ENCODE measurements at regions not wholly inside any gene's neighbourhood (a gene's known extent, or its start where the extent isn't known, plus 50 kb on each side); places are given as distances from the start of the nearest gene placed in this dataset.

DNA sequence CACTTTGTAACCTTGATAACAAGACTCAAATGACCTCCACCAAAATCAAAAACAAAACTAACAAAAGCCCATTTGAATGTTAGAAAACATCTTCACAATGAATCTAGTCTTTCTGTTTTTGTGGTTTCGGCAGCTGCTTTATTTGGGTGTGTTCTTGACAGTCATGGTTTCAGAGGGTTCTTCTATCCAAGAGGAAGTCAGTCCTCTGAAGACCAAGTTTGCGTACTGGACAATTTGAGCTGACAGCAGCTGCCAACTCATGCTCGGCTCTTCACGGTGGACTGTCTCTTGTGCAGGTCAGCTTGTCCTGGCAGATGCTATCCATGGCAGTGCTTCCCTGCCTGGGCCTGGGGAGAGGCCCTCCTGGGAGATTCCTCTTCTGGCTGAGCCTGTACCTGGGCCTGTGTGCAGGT is 91.0 kb downstream of the TMEM17 start:
- TF ChIP-seq ZBTB7A (IDR thresholded peaks at IDR 0.05; ENCODE audit: low read depth) (no peak), FOXM1 (IDR thresholded peaks at IDR 0.05; ENCODE audit: borderline replicate concordance, low read depth) (no peak), NFIC (IDR thresholded peaks at IDR 0.05) (no peak), RAD21 (IDR thresholded peaks at IDR 0.05; ENCODE audit: low read depth) (no peak), YY1 (IDR thresholded peaks at IDR 0.05; ENCODE audit: low read depth) (no peak), EP300 (IDR thresholded peaks at IDR 0.05; ENCODE audit: borderline replicate concordance) (no peak), TEAD4 (IDR thresholded peaks at IDR 0.05) (no peak), CREB1 (IDR thresholded peaks at IDR 0.05; ENCODE audit: low read depth) (no peak), TAF1 (IDR thresholded peaks at IDR 0.05; ENCODE audit: low read depth) (no peak), EGR1 (IDR thresholded peaks at IDR 0.05) (no peak)
- TF ChIP-seq, protein P1, sequence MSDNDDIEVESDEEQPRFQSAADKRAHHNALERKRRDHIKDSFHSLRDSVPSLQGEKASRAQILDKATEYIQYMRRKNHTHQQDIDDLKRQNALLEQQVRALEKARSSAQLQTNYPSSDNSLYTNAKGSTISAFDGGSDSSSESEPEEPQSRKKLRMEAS (IDR thresholded peaks at IDR 0.05), result no peak
- TF ChIP-seq, protein P2, sequence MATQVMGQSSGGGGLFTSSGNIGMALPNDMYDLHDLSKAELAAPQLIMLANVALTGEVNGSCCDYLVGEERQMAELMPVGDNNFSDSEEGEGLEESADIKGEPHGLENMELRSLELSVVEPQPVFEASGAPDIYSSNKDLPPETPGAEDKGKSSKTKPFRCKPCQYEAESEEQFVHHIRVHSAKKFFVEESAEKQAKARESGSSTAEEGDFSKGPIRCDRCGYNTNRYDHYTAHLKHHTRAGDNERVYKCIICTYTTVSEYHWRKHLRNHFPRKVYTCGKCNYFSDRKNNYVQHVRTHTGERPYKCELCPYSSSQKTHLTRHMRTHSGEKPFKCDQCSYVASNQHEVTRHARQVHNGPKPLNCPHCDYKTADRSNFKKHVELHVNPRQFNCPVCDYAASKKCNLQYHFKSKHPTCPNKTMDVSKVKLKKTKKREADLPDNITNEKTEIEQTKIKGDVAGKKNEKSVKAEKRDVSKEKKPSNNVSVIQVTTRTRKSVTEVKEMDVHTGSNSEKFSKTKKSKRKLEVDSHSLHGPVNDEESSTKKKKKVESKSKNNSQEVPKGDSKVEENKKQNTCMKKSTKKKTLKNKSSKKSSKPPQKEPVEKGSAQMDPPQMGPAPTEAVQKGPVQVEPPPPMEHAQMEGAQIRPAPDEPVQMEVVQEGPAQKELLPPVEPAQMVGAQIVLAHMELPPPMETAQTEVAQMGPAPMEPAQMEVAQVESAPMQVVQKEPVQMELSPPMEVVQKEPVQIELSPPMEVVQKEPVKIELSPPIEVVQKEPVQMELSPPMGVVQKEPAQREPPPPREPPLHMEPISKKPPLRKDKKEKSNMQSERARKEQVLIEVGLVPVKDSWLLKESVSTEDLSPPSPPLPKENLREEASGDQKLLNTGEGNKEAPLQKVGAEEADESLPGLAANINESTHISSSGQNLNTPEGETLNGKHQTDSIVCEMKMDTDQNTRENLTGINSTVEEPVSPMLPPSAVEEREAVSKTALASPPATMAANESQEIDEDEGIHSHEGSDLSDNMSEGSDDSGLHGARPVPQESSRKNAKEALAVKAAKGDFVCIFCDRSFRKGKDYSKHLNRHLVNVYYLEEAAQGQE (IDR thresholded peaks at IDR 0.05; ENCODE audit: low read depth), result no peak
- TF ChIP-seq, protein P3, sequence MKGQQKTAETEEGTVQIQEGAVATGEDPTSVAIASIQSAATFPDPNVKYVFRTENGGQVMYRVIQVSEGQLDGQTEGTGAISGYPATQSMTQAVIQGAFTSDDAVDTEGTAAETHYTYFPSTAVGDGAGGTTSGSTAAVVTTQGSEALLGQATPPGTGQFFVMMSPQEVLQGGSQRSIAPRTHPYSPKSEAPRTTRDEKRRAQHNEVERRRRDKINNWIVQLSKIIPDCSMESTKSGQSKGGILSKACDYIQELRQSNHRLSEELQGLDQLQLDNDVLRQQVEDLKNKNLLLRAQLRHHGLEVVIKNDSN (IDR thresholded peaks at IDR 0.05), result no peak

DNA sequence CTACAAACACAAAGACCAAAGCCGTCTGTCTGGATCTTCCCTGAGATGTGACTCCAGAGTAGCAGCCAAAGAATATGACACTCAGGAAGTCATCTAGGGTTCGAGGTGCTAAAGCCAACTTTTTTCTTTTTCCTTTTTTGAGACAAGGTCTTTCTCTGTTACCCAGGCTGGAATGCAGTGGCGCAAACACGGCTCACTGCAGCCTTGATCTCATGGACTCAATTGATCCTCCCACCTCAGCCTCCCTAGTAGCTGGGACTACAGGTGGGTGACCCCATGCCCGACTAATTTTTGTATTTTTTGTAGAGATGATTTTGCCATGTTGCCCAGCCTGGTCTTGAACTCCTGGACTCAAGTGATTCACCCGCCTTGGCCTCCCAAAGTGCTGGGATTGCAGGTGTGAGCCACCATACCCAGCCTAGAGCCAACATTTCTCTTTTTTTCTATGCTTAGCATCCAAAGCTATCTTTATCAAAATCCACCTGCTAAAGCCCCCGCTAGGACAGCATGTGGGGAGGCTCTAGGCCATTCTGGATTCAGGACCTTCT is 92.8 kb downstream of the TMEM17 start:
- TF ChIP-seq ZBTB7A (IDR thresholded peaks at IDR 0.05; ENCODE audit: low read depth) (no peak), NFIC (IDR thresholded peaks at IDR 0.05) (no peak), EGR1 (IDR thresholded peaks at IDR 0.05) (no peak), TEAD4 (IDR thresholded peaks at IDR 0.05) (no peak), CREB1 (IDR thresholded peaks at IDR 0.05; ENCODE audit: low read depth) (no peak), RAD21 (IDR thresholded peaks at IDR 0.05; ENCODE audit: low read depth) (no peak), EP300 (IDR thresholded peaks at IDR 0.05; ENCODE audit: borderline replicate concordance) (no peak), TAF1 (IDR thresholded peaks at IDR 0.05; ENCODE audit: low read depth) (no peak), TCF12 (IDR thresholded peaks at IDR 0.05; ENCODE audit: low read depth) (no peak), YY1 (IDR thresholded peaks at IDR 0.05; ENCODE audit: low read depth) (no peak), CEBPB (IDR thresholded peaks at IDR 0.05) (no peak), FOXM1 (IDR thresholded peaks at IDR 0.05; ENCODE audit: borderline replicate concordance, low read depth) (no peak)
- TF ChIP-seq, protein P2 (IDR thresholded peaks at IDR 0.05; ENCODE audit: low read depth), result no peak
- TF ChIP-seq, protein P3 (IDR thresholded peaks at IDR 0.05), result no peak
- TF ChIP-seq, protein P1 (IDR thresholded peaks at IDR 0.05), result no peak

DNA sequence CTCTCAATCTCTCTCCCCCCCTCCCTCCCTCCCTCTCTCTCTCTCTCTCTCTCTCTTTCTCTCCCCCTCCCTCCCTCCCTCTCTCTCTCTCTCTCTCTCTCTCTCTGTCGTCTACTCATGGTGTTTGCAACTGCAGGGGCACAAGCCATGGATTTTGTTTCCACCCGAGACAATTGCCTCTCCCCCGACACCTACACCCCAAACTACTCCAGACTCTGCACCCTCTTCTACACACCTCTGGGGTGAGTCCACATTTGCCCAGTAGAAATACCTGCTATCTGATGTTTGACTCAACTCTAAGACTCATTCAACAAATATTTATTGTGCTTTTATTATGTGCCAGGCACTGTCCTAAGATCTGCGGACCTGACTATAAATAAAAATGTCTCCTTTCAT is 93.7 kb downstream of the TMEM17 start:
- TF ChIP-seq TCF12 (IDR thresholded peaks at IDR 0.05; ENCODE audit: low read depth) (no peak), TEAD4 (IDR thresholded peaks at IDR 0.05) (no peak), YY1 (IDR thresholded peaks at IDR 0.05; ENCODE audit: low read depth) (no peak), FOXM1 (IDR thresholded peaks at IDR 0.05; ENCODE audit: borderline replicate concordance, low read depth) (no peak), ZBTB7A (IDR thresholded peaks at IDR 0.05; ENCODE audit: low read depth) (no peak), RAD21 (IDR thresholded peaks at IDR 0.05; ENCODE audit: low read depth) (no peak), EP300 (IDR thresholded peaks at IDR 0.05; ENCODE audit: borderline replicate concordance) (no peak), EGR1 (IDR thresholded peaks at IDR 0.05) (no peak), CREB1 (IDR thresholded peaks at IDR 0.05; ENCODE audit: low read depth) (no peak), NFIC (IDR thresholded peaks at IDR 0.05) (no peak), TAF1 (IDR thresholded peaks at IDR 0.05; ENCODE audit: low read depth) (no peak), CEBPB (IDR thresholded peaks at IDR 0.05) (no peak)
- TF ChIP-seq, protein P2 (IDR thresholded peaks at IDR 0.05; ENCODE audit: low read depth), result no peak
- TF ChIP-seq, protein P1 (IDR thresholded peaks at IDR 0.05), result no peak
- TF ChIP-seq, protein P3 (IDR thresholded peaks at IDR 0.05), result no peak
